HepG2 (cell line): ENCODE measurements at regions not wholly inside any gene's neighbourhood (a gene's known extent, or its start where the extent isn't known, plus 50 kb on each side); places are given as distances from the start of the nearest gene placed in this dataset.
A peak's percentile ranks its signal among the peaks of the same experiment; 100 is the strongest.

Source experiments
- ATAC-seq: fragments of 200-7000 bp; cut with Tn5 transposase; 3 replicates; pipeline ENCODE4 v1.9.1; 2020; ENCODE audit warnings: mild to moderate bottlenecking, moderate library complexity
- BruUV-seq: library from RNA; stranded (reverse); fragments of 400-500 nt; replicated peaks from 2 replicates; lab custom pipeline; 2021; lab: Mats Ljungman, UMichigan
- CTCF ChIA-PET: fragments of 300-600 bp; formaldehyde crosslinking; extraction: SDS; loops from one replicate; lab custom pipeline; 2021; ENCODE audit warnings: low total read pairs, inconsistent platforms, low intra/inter-chr PET ratio; lab: Yijun Ruan, JAX
- POLR2A ChIA-PET: fragments of 350-600 bp; sonication (Branson Sonifier 250); formaldehyde crosslinking; loops from one replicate; lab custom pipeline; 2020; ENCODE audit warnings: antibody characterized with exemption, inconsistent platforms; lab: Yijun Ruan, JAX
- DNase-seq: peaks from one replicate; pipeline ENCODE4 v3.0.0-alpha.2; 2015; ENCODE audit warnings: low spot score
- FAIRE-seq: peaks from 3 replicates; lab custom pipeline; 2011; peaks lifted over from hg19 to GRCh38; lab: Jason Lieb, UNC
- H2AFZ ChIP-seq: one replicate; pipeline ENCODE4 v1.6.1; 2011; ENCODE audit warnings: low read length, inconsistent platforms
- H3K27ac ChIP-seq: fragments of 300-600 bp; 3 replicates; pipeline ENCODE4 v1.8.0; 2011; ENCODE audit warnings: mixed run types, mild to moderate bottlenecking, mixed read lengths, low read length, inconsistent platforms; ENCODE audit not compliant: insufficient read depth; ENCODE audit errors: extremely low read length
- H3K27me3 ChIP-seq, 2 experiments: fragments of 200-600 bp in 1 of 2; 2 replicates in 1 of 2; 3 replicates in 1 of 2; pipeline versions ENCODE4 v1.6.0 to v1.8.0; 2011; ENCODE audit warnings: low read length in 2 of 2, mild to moderate bottlenecking in 2 of 2, moderate library complexity in 2 of 2, inconsistent platforms in 1 of 2; ENCODE audit not compliant: insufficient read depth in 2 of 2, control insufficient read depth in 1 of 2
- H3K36me3 ChIP-seq, 2 experiments: fragments of 200-600 bp in 1 of 2; replicated peaks in 1 of 2; 2 replicates in 1 of 2; 3 replicates in 1 of 2; pipeline versions ENCODE4 v1.5.1 to v1.8.0; 2011; ENCODE audit warnings: low read length in 2 of 2, inconsistent platforms in 1 of 2; ENCODE audit not compliant: insufficient read depth in 2 of 2, control insufficient read depth in 1 of 2
- H3K4me1 ChIP-seq: 2 replicates; pipeline ENCODE4 v1.5.1; 2012; ENCODE audit warnings: low read length, inconsistent platforms; ENCODE audit not compliant: insufficient read depth
- H3K4me2 ChIP-seq: 2 replicates; pipeline ENCODE4 v1.6.0; 2011; ENCODE audit warnings: low read depth, low read length, inconsistent platforms
- H3K4me3 ChIP-seq, 3 experiments: fragments of 200-600 bp in 1 of 3; sonication (generic), shearing (Covaris generic) in 1 of 3; replicated peaks in 1 of 3; 2 replicates each; pipeline ENCODE4 v1.5.1; 2011 to 2016; ENCODE audit warnings: low read length in 3 of 3, inconsistent platforms in 2 of 3, low read depth in 2 of 3, mild to moderate bottlenecking in 2 of 3, control low read depth in 1 of 3, mixed read lengths in 1 of 3; ENCODE audit not compliant: insufficient read depth in 1 of 3
- H3K79me2 ChIP-seq: one replicate; pipeline ENCODE4 v1.6.1; 2011; ENCODE audit warnings: low read length, inconsistent platforms; ENCODE audit not compliant: insufficient read depth
- H3K9ac ChIP-seq: 2 replicates; pipeline ENCODE4 v1.6.0; 2011; ENCODE audit warnings: mild to moderate bottlenecking, low read depth, low read length, inconsistent platforms; ENCODE audit not compliant: insufficient read depth
- H3K9me3 ChIP-seq: 2 replicates; pipeline ENCODE4 v1.5.1; 2012; ENCODE audit warnings: mild to moderate bottlenecking, low read length
- H4K20me1 ChIP-seq: 2 replicates; pipeline ENCODE4 v1.6.0; 2011; ENCODE audit warnings: inconsistent platforms, mild to moderate bottlenecking, low read length, moderate library complexity; ENCODE audit not compliant: insufficient read depth
- ATM ChIP-seq: fragments of 450-650 bp; IDR thresholded peaks from 2 replicates; pipeline ENCODE4 v1.7.1; 2017; ENCODE audit warnings: mild to moderate bottlenecking, borderline replicate concordance
- CEBPG ChIP-seq: IDR thresholded peaks from 2 replicates; pipeline ENCODE4 v1.6.1; 2016
- HOXA7 ChIP-seq: sonication (generic); formaldehyde crosslinking; IDR thresholded peaks from 2 replicates; pipeline ENCODE4 v1.8.1; 2022; ENCODE audit warnings: mild to moderate bottlenecking, missing genetic modification reagents, moderate library complexity
- KDM6A ChIP-seq: IDR thresholded peaks from 2 replicates; pipeline ENCODE4 v1.6.1; 2016; ENCODE audit warnings: low read depth
- MZF1 ChIP-seq: sonication (generic); formaldehyde crosslinking; IDR thresholded peaks from 2 replicates; pipeline ENCODE4 v1.8.1; 2023; ENCODE audit warnings: mild to moderate bottlenecking, missing genetic modification reagents, borderline replicate concordance
- ONECUT2 ChIP-seq: sonication (generic); formaldehyde crosslinking; IDR thresholded peaks from 2 replicates; pipeline ENCODE4 v1.4.0; 2020; ENCODE audit warnings: missing genetic modification reagents
- PTBP1 ChIP-seq: fragments of 200-400 bp; formaldehyde crosslinking; IDR thresholded peaks from 2 replicates; pipeline ENCODE4 v1.6.1; 2018; ENCODE audit warnings: low read length, low read depth; ENCODE audit not compliant: poor library complexity, severe bottlenecking
- RARG ChIP-seq: sonication (generic); formaldehyde crosslinking; IDR thresholded peaks from 2 replicates; pipeline ENCODE4 v1.4.0; 2020; ENCODE audit warnings: low read depth, mild to moderate bottlenecking, missing genetic modification reagents
- RFX5 ChIP-seq: IDR thresholded peaks from 2 replicates; pipeline ENCODE4 v1.6.1; 2011; ENCODE audit warnings: low read depth, low read length, improper control_type of control experiment
- SMAD1 ChIP-seq: sonication (generic); formaldehyde crosslinking; IDR thresholded peaks from 2 replicates; pipeline ENCODE4 v1.4.0; 2020; ENCODE audit warnings: missing genetic modification reagents, low read depth, mild to moderate bottlenecking, borderline replicate concordance
- ZBTB7A ChIP-seq: sonication (generic); formaldehyde crosslinking; IDR thresholded peaks from 2 replicates; pipeline ENCODE4 v1.8.0; 2022; ENCODE audit warnings: mild to moderate bottlenecking, missing genetic modification reagents
- ZNF121 ChIP-seq: sonication (generic); formaldehyde crosslinking; IDR thresholded peaks from 2 replicates; pipeline ENCODE4 v1.5.0; 2020; ENCODE audit warnings: mild to moderate bottlenecking, missing genetic modification reagents
- ZNF329 ChIP-seq: sonication (generic); formaldehyde crosslinking; IDR thresholded peaks from 2 replicates; pipeline ENCODE4 v1.9.0; 2021; ENCODE audit warnings: low read depth, mild to moderate bottlenecking, missing genetic modification reagents
- ZNF451 ChIP-seq: sonication (generic); formaldehyde crosslinking; IDR thresholded peaks from 2 replicates; pipeline ENCODE4 v1.5.0; 2020; ENCODE audit warnings: mild to moderate bottlenecking, missing genetic modification reagents
- ZNF7 ChIP-seq: IDR thresholded peaks from 2 replicates; pipeline ENCODE4 v1.6.1; 2016; ENCODE audit warnings: missing biosample characterization, missing genetic modification reagents
- ZNF850 ChIP-seq: sonication (generic); formaldehyde crosslinking; conservative IDR thresholded peaks from 2 replicates; pipeline ENCODE4 v1.9.0; 2021; ENCODE audit warnings: mild to moderate bottlenecking, missing genetic modification reagents
- WGBS: methylation state at CpG from one replicate; pipeline ENCODE4 v1.1.6; 2017; ENCODE audit warnings: low lambda C conversion rate; 5-methylcytosine and 5-hydroxymethylcytosine counted together
- in situ Hi-C: cut with HindIII; loops from 2 replicates; pipeline ENCODE4 v1.10.0; 2017; ENCODE audit warnings: low pct_unique_long_range_greater_than_20kb; ENCODE audit not compliant: extremely low pct_ligation_motif_present
- intact Hi-C: fragments of 100-400 bp; cut with micrococcal nuclease; formaldehyde crosslinking; loops from one replicate; pipeline ENCODE4 v1.10.0; 2022; ENCODE audit not compliant: unreplicated experiment
- TF ChIP-seq, protein P1 (sequence below): sonication (generic); formaldehyde crosslinking; conservative IDR thresholded peaks from 2 replicates; pipeline ENCODE4 v1.4.0; 2020; ENCODE audit warnings: missing genetic modification reagents
- TF ChIP-seq, protein P2 (sequence below): sonication (generic); formaldehyde crosslinking; IDR thresholded peaks from 2 replicates; pipeline ENCODE4 v1.5.1; 2020; ENCODE audit warnings: missing genetic modification reagents, mild to moderate bottlenecking, borderline replicate concordance
- TF ChIP-seq, protein P3 (sequence below): sonication (generic); formaldehyde crosslinking; IDR thresholded peaks from 2 replicates; pipeline ENCODE4 v1.8.0; 2023; ENCODE audit warnings: mild to moderate bottlenecking, missing genetic modification reagents
- TF ChIP-seq, protein P4 (sequence below): sonication (generic); formaldehyde crosslinking; IDR thresholded peaks from 2 replicates; pipeline ENCODE4 v1.5.0; 2020; ENCODE audit warnings: mild to moderate bottlenecking, low read depth, missing genetic modification reagents, borderline replicate concordance

GRCh38 chr1:209143916-209144315, 439.6 kb upstream of the CAMK1G start (continued):
- TF ChIP-seq, protein P1, sequence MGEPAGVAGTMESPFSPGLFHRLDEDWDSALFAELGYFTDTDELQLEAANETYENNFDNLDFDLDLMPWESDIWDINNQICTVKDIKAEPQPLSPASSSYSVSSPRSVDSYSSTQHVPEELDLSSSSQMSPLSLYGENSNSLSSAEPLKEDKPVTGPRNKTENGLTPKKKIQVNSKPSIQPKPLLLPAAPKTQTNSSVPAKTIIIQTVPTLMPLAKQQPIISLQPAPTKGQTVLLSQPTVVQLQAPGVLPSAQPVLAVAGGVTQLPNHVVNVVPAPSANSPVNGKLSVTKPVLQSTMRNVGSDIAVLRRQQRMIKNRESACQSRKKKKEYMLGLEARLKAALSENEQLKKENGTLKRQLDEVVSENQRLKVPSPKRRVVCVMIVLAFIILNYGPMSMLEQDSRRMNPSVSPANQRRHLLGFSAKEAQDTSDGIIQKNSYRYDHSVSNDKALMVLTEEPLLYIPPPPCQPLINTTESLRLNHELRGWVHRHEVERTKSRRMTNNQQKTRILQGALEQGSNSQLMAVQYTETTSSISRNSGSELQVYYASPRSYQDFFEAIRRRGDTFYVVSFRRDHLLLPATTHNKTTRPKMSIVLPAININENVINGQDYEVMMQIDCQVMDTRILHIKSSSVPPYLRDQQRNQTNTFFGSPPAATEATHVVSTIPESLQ (CRISPR knock-in tag) = no peak
- no peak for TF ChIP-seq ZNF7
- TF ChIP-seq, protein P2, sequence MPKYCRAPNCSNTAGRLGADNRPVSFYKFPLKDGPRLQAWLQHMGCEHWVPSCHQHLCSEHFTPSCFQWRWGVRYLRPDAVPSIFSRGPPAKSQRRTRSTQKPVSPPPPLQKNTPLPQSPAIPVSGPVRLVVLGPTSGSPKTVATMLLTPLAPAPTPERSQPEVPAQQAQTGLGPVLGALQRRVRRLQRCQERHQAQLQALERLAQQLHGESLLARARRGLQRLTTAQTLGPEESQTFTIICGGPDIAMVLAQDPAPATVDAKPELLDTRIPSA (CRISPR knock-in tag) = no peak

GRCh38 chr1:209150114-209150513, 433.4 kb upstream of the CAMK1G start:
- Histone ChIP-seq H3K27ac (no peak overlapping the region), H3K4me2 (no peak overlapping the region), H3K36me3 (no peaks in the 10 kb centered on the region), H2AFZ (no peak overlapping the region), H3K9me3 (peaks cover 14% of the 10 kb centered on the region), H3K4me1 (no peaks in the 10 kb centered on the region), H4K20me1 (no peaks in the 10 kb centered on the region), H3K27me3 (no peaks in the 10 kb centered on the region), H3K79me2 (no peaks in the 10 kb centered on the region), H3K4me3 (no peak overlapping the region), H3K9ac (no peak overlapping the region)
- ChIA-PET POLR2A (no interaction called here), CTCF (no interaction called here)
- no TSS peak for BruUV-seq
- intact Hi-C loops (no loop called here), in situ Hi-C loops (no loop called here)
- FAIRE-seq (no peak), ATAC-seq (no peak), DNase-seq (peak; percentile 3)
- 2% methylated on average over 3 of the region's 3 CpGs for WGBS
- TF ChIP-seq ATM = no peak
- TF ChIP-seq RFX5 = no peak
- TF ChIP-seq CEBPG = peak; percentile 31; the same call in 1 of the 2 replicates
- TF ChIP-seq SMAD1 (CRISPR knock-in tag) = no peak
- no peak for TF ChIP-seq ZBTB7A
- no peak for TF ChIP-seq ZNF451 (CRISPR knock-in tag)
- no peak for TF ChIP-seq ZNF121 (CRISPR knock-in tag)
- TF ChIP-seq PTBP1 = no peak
- TF ChIP-seq, protein P3, sequence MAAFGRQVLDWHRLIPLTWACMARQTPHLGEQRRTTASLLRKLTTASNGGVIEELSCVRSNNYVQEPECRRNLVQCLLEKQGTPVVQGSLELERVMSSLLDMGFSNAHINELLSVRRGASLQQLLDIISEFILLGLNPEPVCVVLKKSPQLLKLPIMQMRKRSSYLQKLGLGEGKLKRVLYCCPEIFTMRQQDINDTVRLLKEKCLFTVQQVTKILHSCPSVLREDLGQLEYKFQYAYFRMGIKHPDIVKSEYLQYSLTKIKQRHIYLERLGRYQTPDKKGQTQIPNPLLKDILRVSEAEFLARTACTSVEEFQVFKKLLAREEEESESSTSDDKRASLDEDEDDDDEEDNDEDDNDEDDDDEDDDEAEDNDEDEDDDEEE (CRISPR knock-in tag) = no peak
- TF ChIP-seq ZNF850 = no peak
- no peak for TF ChIP-seq ZNF329 (CRISPR knock-in tag)
- no peak for TF ChIP-seq HOXA7
- no peak for TF ChIP-seq KDM6A (CRISPR knock-in tag)
- TF ChIP-seq, protein P4, sequence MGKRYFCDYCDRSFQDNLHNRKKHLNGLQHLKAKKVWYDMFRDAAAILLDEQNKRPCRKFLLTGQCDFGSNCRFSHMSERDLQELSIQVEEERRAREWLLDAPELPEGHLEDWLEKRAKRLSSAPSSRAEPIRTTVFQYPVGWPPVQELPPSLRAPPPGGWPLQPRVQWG (CRISPR knock-in tag) = no peak
- TF ChIP-seq ONECUT2 (CRISPR knock-in tag) = no peak
- TF ChIP-seq MZF1 (CRISPR knock-in tag) = no peak
- no peak for TF ChIP-seq RARG (CRISPR knock-in tag)
